Calu3 (cell line): ENCODE measurements at regions not wholly inside any gene's neighbourhood (a gene's known extent, or its start where the extent isn't known, plus 50 kb on each side); places are given as distances from the start of the nearest gene placed in this dataset.

Experiments
- BruUV-seq: library from RNA; stranded (reverse); fragments of 400-500 nt; replicated peaks from 2 replicates; lab custom pipeline; 2021; lab: Mats Ljungman, UMichigan
- CTCF ChIA-PET: fragments of 300-600 bp; sonication (Branson Sonifier 250); formaldehyde crosslinking; loops from one replicate; lab custom pipeline; 2022; ENCODE audit warnings: antibody characterized with exemption; lab: Charles Lee
- DNase-seq: peaks from one replicate; pipeline ENCODE4 v3.0.0; 2022
- H3K27ac Mint-ChIP-seq: one replicate; pipeline ENCODE4 v1.8.0; 2022; ENCODE audit warnings: mixed read lengths; ENCODE audit not compliant: unreplicated experiment
- H3K27me3 Mint-ChIP-seq: one replicate; pipeline ENCODE4 v1.8.0; 2022; ENCODE audit warnings: mixed read lengths; ENCODE audit not compliant: unreplicated experiment
- H3K36me3 Mint-ChIP-seq: one replicate; pipeline ENCODE4 v1.8.0; 2022; ENCODE audit warnings: mild to moderate bottlenecking, moderate library complexity, mixed read lengths; ENCODE audit not compliant: insufficient read depth, unreplicated experiment
- H3K4me1 Mint-ChIP-seq: one replicate; pipeline ENCODE4 v1.8.0; 2022; ENCODE audit warnings: mild to moderate bottlenecking, low read depth, mixed read lengths; ENCODE audit not compliant: unreplicated experiment
- H3K4me3 Mint-ChIP-seq: one replicate; pipeline ENCODE4 v1.8.0; 2022; ENCODE audit warnings: mild to moderate bottlenecking, low read depth, moderate library complexity, mixed read lengths; ENCODE audit not compliant: unreplicated experiment
- H3K9me3 Mint-ChIP-seq: one replicate; pipeline ENCODE4 v1.8.0; 2022; ENCODE audit warnings: low read depth, mixed read lengths; ENCODE audit not compliant: unreplicated experiment
- intact Hi-C: fragments of 100-400 bp; cut with micrococcal nuclease; formaldehyde crosslinking; loops from one replicate; pipeline ENCODE4 v1.10.0; 2022; ENCODE audit not compliant: unreplicated experiment
- TF ChIP-seq, protein P1 (sequence below): fragments of 200-600 bp; IDR thresholded peaks from one replicate; pipeline ENCODE4 v1.8.0; 2022; ENCODE audit warnings: antibody characterized with exemption; ENCODE audit not compliant: unreplicated experiment

GRCh38 chr14:57091030-57091608 lies 177.6 kb downstream of the EXOC5 start:
- H3K4me1 Mint-ChIP-seq: no peaks in the 10 kb centered on the region

GRCh38 chr14:57089901-57090300 lies 178.8 kb downstream of the EXOC5 start:
- Mint-ChIP-seq H3K4me1 (no peaks in the 10 kb centered on the region), H3K27ac (no peak overlapping the region), H3K9me3 (no peaks in the 10 kb centered on the region), H3K36me3 (no peaks in the 10 kb centered on the region), H3K27me3 (peaks cover 37% of the 10 kb centered on the region), H3K4me3 (no peak overlapping the region)
- DNase-seq: no peak
- CTCF ChIA-PET: no interaction called here
- intact Hi-C loops: no loop called here
- BruUV-seq: no TSS peak
- TF ChIP-seq, protein P1, sequence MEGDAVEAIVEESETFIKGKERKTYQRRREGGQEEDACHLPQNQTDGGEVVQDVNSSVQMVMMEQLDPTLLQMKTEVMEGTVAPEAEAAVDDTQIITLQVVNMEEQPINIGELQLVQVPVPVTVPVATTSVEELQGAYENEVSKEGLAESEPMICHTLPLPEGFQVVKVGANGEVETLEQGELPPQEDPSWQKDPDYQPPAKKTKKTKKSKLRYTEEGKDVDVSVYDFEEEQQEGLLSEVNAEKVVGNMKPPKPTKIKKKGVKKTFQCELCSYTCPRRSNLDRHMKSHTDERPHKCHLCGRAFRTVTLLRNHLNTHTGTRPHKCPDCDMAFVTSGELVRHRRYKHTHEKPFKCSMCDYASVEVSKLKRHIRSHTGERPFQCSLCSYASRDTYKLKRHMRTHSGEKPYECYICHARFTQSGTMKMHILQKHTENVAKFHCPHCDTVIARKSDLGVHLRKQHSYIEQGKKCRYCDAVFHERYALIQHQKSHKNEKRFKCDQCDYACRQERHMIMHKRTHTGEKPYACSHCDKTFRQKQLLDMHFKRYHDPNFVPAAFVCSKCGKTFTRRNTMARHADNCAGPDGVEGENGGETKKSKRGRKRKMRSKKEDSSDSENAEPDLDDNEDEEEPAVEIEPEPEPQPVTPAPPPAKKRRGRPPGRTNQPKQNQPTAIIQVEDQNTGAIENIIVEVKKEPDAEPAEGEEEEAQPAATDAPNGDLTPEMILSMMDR: no peak

More at GRCh38 chr14:57091030-57091608, 177.6 kb downstream of the EXOC5 start:
- Mint-ChIP-seq H3K27me3 (peaks cover 35% of the 10 kb centered on the region), H3K9me3 (no peaks in the 10 kb centered on the region), H3K36me3 (no peaks in the 10 kb centered on the region), H3K27ac (no peak overlapping the region), H3K4me3 (no peak overlapping the region)
- no TSS peak for BruUV-seq
- intact Hi-C loops: no loop called here
- TF ChIP-seq, protein P1: no peak
- CTCF ChIA-PET: no interaction called here
- no peak for DNase-seq

- no peak overlapping the region for H3K27ac Mint-ChIP-seq
- no peaks in the 10 kb centered on the region for H3K36me3 Mint-ChIP-seq
- no peak overlapping the region for H3K4me3 Mint-ChIP-seq
- intact Hi-C loops: no loop called here
- H3K4me1 Mint-ChIP-seq: no peaks in the 10 kb centered on the region
- CTCF ChIA-PET: no interaction called here
- H3K27me3 Mint-ChIP-seq: peaks cover 46% of the 10 kb centered on the region
- no TSS peak for BruUV-seq
- TF ChIP-seq, protein P1: no peak
- H3K9me3 Mint-ChIP-seq: no peaks in the 10 kb centered on the region
- DNase-seq: no peak
Measured at GRCh38 chr14:57087841-57088240, 180.9 kb downstream of the EXOC5 start.

GRCh38 chr14:57086271-57087162 lies 182.2 kb downstream of the EXOC5 start:
- H3K27me3 Mint-ChIP-seq: peaks cover 46% of the 10 kb centered on the region
- no peak for DNase-seq
- no peak overlapping the region for H3K4me3 Mint-ChIP-seq
- H3K36me3 Mint-ChIP-seq: no peaks in the 10 kb centered on the region
- no peaks in the 10 kb centered on the region for H3K9me3 Mint-ChIP-seq
- H3K4me1 Mint-ChIP-seq: no peaks in the 10 kb centered on the region
- intact Hi-C loops: no loop called here
- CTCF ChIA-PET: no interaction called here
- no peak overlapping the region for H3K27ac Mint-ChIP-seq
- no TSS peak for BruUV-seq
- TF ChIP-seq, protein P1: no peak
